K562 (cell line): ENCODE measurements at regions not wholly inside any gene's neighbourhood (a gene's known extent, or its start where the extent isn't known, plus 50 kb on each side); places are given as distances from the start of the nearest gene placed in this dataset.
"Not testable (repeated sequence)": the region's sequence is repeated elsewhere in the genome, so short reads cannot be mapped to it uniquely, and the experiment has no call there.

ENCODE experiments used
- CTCF ChIP-seq, 3 experiments: IDR thresholded peaks in 2 of 3; conservative IDR thresholded peaks in 1 of 3; 2 replicates each; pipeline ENCODE4 v1.5.1; 2011 to 2012; ENCODE audit warnings: low read length in 3 of 3, mild to moderate bottlenecking in 3 of 3, control low read depth in 2 of 3, improper control_type of control experiment in 1 of 3, inconsistent platforms in 1 of 3, low read depth in 1 of 3, mixed read lengths in 1 of 3, moderate library complexity in 1 of 3; ENCODE audit not compliant: insufficient read depth in 2 of 3
- FOXJ3 ChIP-seq: sonication (generic); formaldehyde crosslinking; IDR thresholded peaks from 2 replicates; pipeline ENCODE4 v1.4.0; 2020; ENCODE audit warnings: mild to moderate bottlenecking, missing genetic modification reagents
- HDGF ChIP-seq: fragments of 450-650 bp; IDR thresholded peaks from 2 replicates; pipeline ENCODE4 v1.6.1; 2016
- IRF2 ChIP-seq: sonication (generic); formaldehyde crosslinking; IDR thresholded peaks from 2 replicates; pipeline ENCODE4 v1.8.1; 2022; ENCODE audit warnings: mild to moderate bottlenecking, missing genetic modification reagents
- KAT2B ChIP-seq: IDR thresholded peaks from one replicate; pipeline ENCODE4 v1.6.1; 2012; ENCODE audit warnings: low read depth, mild to moderate bottlenecking, control low read depth, inconsistent platforms, low read length, moderate library complexity
- KDM1A ChIP-seq, 2 experiments: fragments of 450-650 bp; IDR thresholded peaks; 2 replicates each; pipeline ENCODE4 v1.6.1; 2016; ENCODE audit warnings: mild to moderate bottlenecking in 2 of 2
- MYC ChIP-seq, 2 experiments: fragments of 250-450 bp in 1 of 2; sonication (Bioruptor Pico) in 1 of 2; IDR thresholded peaks; 2 replicates each; pipeline versions ENCODE4 v1.5.1 to v1.6.1; 2012 to 2021; ENCODE audit warnings: low read depth in 2 of 2, borderline replicate concordance in 1 of 2, improper control_type of control experiment in 1 of 2, low read length in 1 of 2, mild to moderate bottlenecking in 1 of 2, moderate library complexity in 1 of 2
- RB1 ChIP-seq: fragments of 450-650 bp; IDR thresholded peaks from 2 replicates; pipeline ENCODE4 v1.6.1; 2017; ENCODE audit warnings: low read depth, mild to moderate bottlenecking
- RFX5 ChIP-seq: IDR thresholded peaks from 2 replicates; pipeline ENCODE4 v1.6.1; 2011; ENCODE audit warnings: low read depth, mild to moderate bottlenecking, improper control_type of control experiment, low read length
- SAP30 ChIP-seq: fragments of 200-600 bp; sonication (generic); IDR thresholded peaks from 2 replicates; pipeline ENCODE4 v1.6.1; 2012; ENCODE audit warnings: borderline replicate concordance, low read depth, mild to moderate bottlenecking, moderate library complexity, low read length, control low read depth, inconsistent platforms; ENCODE audit not compliant: insufficient read depth, poor library complexity, severe bottlenecking
- SIRT6 ChIP-seq: IDR thresholded peaks from one replicate; pipeline ENCODE4 v1.6.1; 2012; ENCODE audit warnings: low read depth, mild to moderate bottlenecking, control low read depth, inconsistent platforms, low read length, moderate library complexity
- ZNF316 ChIP-seq: fragments of 450-650 bp; IDR thresholded peaks from 2 replicates; pipeline ENCODE4 v1.6.1; 2016

GRCh38 chr3:75332090-75332489, 332.0 kb upstream of the FRG2C start:
- TF ChIP-seq CTCF (IDR thresholded peaks at IDR 0.05 in 2 of 3, conservative IDR thresholded peaks at IDR 0.05 in 1 of 3; ENCODE audit: insufficient read depth in 2 of 3, low read depth in 1 of 3, low read length in 3 of 3); RFX5; SAP30; HDGF; KAT2B; ZNF316; RB1; MYC (IDR thresholded peaks at IDR 0.05; ENCODE audit: low read depth, low read length); MYC (CRISPR knock-in tag; IDR thresholded peaks at IDR 0.05; ENCODE audit: borderline replicate concordance, low read depth); KDM1A (IDR thresholded peaks at IDR 0.05); FOXJ3 (CRISPR knock-in tag); SIRT6; IRF2: not testable (repeated sequence)
